ENCODE measurements at regions not wholly inside any gene's neighbourhood (a gene's known extent, or its start where the extent isn't known, plus 50 kb on each side); places are given as distances from the start of the nearest gene placed in this dataset.

DNA sequence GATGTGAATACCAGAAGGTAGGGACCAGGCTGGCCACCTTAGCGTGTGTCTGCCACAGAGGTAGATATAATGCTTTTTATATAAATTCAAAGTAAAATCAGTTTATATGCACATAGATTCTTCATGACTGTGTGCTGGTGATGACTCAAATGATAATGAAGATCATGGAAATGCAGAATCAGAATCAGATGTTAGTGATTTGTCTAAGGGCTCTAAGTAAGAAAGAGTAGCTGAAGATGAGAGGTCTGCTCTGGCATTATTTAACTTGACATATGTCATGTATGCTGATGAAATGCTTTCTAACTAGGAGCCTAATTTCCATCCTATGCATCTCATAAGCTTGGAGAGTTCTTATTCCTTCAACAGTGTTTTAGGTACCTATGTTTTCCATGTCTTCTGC lies 50.3 kb upstream of the DPH6 start:
- peaks cover 4% of the 10 kb centered on the region for H3K36me3 Mint-ChIP-seq
- H3K4me3 Mint-ChIP-seq = no peak overlapping the region
- no peak overlapping the region for H3K27ac Mint-ChIP-seq
- ATAC-seq = no peak
- H3K9me3 Mint-ChIP-seq = peaks cover 5% of the 10 kb centered on the region
- H3K4me1 Mint-ChIP-seq = no peaks in the 10 kb centered on the region
- peaks cover 8% of the 10 kb centered on the region for H3K27me3 Mint-ChIP-seq

- Mint-ChIP-seq H3K4me3 (no peak overlapping the region), H3K9me3 (no peaks in the 10 kb centered on the region)
- ATAC-seq = no peak
Observed at GRCh38 chr15:35602836-35603235, 56.9 kb upstream of the DPH6 start.

GRCh38 chr15:35603301-35603700 lies 57.3 kb upstream of the DPH6 start:
- no peaks in the 10 kb centered on the region for H3K9me3 Mint-ChIP-seq
- ATAC-seq = peak; percentile 45
- no peaks in the 10 kb centered on the region for H3K36me3 Mint-ChIP-seq
- no peak overlapping the region for H3K4me3 Mint-ChIP-seq
- no peak overlapping the region for H3K27ac Mint-ChIP-seq
- peaks cover 5% of the 10 kb centered on the region for H3K27me3 Mint-ChIP-seq
- H3K4me1 Mint-ChIP-seq = no peaks in the 10 kb centered on the region

More at GRCh38 chr15:35602836-35603235, 56.9 kb upstream of the DPH6 start:
- Mint-ChIP-seq H3K27me3 (peaks cover 8% of the 10 kb centered on the region), H3K36me3 (no peaks in the 10 kb centered on the region), H3K4me1 (no peaks in the 10 kb centered on the region), H3K27ac (no peak overlapping the region)

DNA sequence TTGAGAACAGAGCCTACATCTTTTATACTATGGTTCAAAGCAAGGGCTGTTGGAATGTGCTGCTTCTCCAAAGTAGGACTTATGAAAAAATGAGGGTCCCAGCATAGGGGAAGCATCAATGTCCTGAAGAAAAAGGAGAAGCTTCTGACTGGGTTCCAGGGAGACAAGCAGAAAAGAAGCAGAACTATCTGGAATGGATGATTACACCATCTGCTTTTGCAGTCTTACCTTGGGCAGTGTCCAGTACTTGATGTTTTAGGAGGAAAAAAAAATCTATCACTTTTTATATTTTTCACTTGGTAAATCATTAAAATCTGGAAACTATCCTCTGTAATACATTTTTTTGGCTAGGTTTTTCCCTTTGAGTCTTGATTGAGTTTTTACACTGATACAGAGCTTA lies 57.9 kb upstream of the DPH6 start:
- no peak overlapping the region for H3K27ac Mint-ChIP-seq
- H3K9me3 Mint-ChIP-seq = no peaks in the 10 kb centered on the region
- no peaks in the 10 kb centered on the region for H3K27me3 Mint-ChIP-seq
- H3K4me3 Mint-ChIP-seq = no peak overlapping the region
- H3K36me3 Mint-ChIP-seq = no peaks in the 10 kb centered on the region
- ATAC-seq = no peak
- no peaks in the 10 kb centered on the region for H3K4me1 Mint-ChIP-seq

DNA sequence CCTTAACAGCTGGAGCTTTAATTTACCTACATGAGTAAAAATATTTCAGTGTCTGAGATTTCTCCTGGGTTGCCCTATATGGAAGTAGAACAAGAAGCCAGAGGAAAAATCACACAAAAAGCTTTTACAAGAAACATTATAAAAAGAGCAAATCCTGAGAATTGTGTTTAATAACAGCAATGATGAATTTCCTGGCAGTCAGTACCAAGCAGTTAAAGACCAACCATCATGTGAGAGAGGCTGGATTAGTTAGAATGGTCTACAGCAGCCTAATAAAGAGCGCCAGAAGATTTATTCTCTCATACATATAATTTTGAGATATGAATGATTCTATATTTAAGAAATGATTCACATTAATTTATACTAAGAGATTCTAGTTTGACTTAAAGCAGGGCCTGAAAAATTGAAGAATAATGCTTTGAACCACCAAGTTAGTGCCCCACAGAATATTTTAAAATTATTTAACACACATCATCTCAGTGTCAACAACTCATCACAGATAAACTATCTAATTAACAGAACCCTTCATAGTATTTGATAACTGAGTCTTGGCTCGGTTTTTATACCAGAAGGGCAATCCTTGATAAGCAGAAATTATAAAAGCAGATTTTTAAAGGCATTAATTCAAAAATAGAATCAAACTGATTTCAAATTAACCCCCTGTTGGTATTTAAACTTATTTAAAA lies 59.9 kb upstream of the DPH6 start:
- Mint-ChIP-seq H3K36me3 (no peaks in the 10 kb centered on the region), H3K27ac (no peak overlapping the region), H3K4me3 (no peak overlapping the region), H3K4me1 (no peaks in the 10 kb centered on the region), H3K9me3 (no peaks in the 10 kb centered on the region), H3K27me3 (no peaks in the 10 kb centered on the region)
- no peak for ATAC-seq

DNA sequence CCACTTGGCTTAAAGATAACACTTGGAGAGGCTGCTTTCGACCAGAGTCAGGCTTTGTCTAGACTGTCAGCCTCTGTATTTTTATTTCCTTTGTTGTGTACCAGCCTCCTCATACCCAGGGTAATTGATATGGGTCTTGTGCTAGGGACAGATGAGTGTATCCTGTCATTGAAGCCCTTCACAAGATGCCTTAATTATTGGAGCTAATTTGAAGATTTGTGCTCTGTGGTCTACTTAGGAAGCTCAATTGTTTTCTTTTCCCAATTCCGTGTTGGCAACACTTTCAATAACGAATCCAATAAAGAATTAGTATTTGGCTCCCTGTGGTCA lies 60.5 kb upstream of the DPH6 start:
- no peak overlapping the region for H3K27ac Mint-ChIP-seq
- no peak overlapping the region for H3K4me3 Mint-ChIP-seq
- no peaks in the 10 kb centered on the region for H3K27me3 Mint-ChIP-seq
- no peaks in the 10 kb centered on the region for H3K4me1 Mint-ChIP-seq
- ATAC-seq = no peak
- no peaks in the 10 kb centered on the region for H3K36me3 Mint-ChIP-seq
- H3K9me3 Mint-ChIP-seq = no peaks in the 10 kb centered on the region

DNA sequence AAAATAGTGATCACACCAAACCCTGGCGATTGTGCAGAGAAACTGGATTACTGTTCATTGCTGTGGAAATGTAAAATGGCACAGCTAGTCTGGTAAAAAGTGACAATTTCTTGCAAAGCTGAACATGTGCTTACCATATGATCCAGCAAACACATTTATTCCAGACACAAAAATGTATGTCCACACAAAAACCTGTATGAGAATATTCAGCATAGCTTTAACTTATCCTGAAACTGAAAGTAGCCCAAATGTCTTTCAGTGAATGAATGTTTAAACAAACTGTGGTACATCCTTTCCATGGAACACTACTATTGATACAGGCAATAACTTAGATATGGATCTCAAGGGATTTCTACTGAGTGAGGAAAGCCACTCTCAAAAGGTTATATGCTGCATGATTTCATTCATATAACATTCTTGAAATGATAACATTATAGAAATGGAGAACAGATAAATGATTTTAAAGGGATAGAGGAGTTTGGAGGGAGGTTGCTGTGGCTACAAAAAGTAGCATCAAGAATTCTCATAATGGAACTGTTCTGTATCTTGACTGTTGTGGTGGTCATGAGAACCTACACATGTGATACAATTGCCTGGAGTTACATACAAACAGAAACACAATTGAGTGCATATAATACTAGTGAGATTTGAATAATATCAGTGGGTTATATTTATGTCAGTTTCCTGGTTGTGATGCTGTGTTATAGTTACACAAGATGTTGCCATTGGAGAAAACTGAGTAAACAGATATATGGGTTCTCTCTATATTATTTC lies 70.7 kb upstream of the DPH6 start:
- Mint-ChIP-seq H3K27me3 (peaks cover 8% of the 10 kb centered on the region), H3K4me1 (peaks cover 6% of the 10 kb centered on the region), H3K4me3 (no peak overlapping the region), H3K36me3 (no peaks in the 10 kb centered on the region), H3K27ac (no peak overlapping the region), H3K9me3 (peaks cover 10% of the 10 kb centered on the region)
- ATAC-seq = no peak

DNA sequence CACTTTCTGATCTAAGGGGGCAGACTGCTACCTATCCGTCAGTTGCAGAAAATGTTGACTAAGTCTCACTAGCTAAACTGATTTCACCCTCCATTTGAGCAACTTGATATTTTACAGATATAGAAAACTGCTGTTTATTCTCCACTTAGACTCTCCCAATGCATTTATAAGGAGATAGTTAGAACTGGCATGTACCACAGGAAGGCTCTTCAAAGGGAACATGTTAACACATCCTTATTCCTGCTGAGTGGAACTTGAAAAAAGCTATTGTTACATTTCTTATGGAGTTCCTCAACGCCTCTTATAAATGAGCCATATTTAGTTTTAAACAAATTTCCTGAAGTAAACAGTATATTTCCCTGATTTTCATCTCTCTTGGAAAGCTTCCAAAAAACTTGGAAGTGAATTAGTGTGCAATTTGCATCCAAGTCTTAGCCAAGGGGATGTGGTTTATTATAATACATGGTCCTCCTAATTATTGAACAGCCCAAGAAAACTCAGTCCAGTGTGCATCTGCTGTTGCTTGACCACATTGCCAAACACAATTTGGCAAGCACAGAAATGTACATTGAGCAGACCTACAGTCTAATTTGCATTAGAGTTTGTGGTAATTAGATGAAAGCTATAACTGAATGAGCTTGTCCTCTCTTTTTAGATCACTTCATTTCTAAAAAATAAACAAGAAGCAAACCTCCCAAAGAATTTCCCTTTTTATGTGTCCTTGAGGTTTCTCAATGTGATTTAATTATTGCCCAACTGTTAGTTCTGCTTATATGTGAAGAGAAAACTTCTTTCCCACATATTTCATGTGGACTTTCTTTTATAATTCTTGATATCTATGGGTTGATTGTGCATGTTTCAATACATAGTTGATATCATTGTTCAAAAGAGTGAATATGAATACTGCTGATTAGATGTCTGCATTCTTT lies 72.6 kb upstream of the DPH6 start:
- Mint-ChIP-seq H3K27ac (no peak overlapping the region), H3K27me3 (peaks cover 8% of the 10 kb centered on the region), H3K4me3 (no peak overlapping the region), H3K36me3 (no peaks in the 10 kb centered on the region), H3K9me3 (peaks cover 2% of the 10 kb centered on the region), H3K4me1 (no peaks in the 10 kb centered on the region)
- ATAC-seq = no peak

DNA sequence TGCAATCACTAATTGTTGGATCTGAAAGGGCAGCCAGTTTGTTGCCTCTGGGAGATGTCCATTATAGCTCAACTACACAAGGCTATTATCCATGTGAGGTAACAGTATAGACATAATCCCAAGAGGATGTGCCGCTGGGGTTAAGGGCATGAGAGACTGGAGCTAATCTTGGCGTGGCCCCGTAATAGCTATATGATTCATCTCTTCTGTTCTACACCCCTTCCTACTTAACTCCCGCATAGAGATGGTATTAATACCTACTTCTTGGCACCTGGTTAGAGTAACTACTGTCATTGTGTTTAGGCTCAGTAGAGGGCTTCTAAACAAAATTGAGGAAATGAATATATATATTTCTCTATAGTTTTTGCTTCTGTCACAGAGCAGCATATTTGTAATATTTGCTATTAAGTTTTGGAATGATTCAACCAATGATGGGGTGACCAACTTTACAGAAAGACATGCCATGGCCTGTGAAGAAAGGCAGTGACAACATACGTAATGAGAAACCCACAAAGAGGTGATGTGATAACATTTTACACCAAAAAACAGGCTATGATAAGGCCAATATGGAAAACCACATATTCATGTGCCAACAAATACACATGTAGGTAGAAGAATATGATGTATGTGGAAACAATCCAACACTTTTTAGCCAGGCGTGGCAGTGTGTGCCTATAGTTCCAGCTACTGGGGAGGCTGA lies 76.8 kb upstream of the DPH6 start:
- peaks cover 16% of the 10 kb centered on the region for H3K27me3 Mint-ChIP-seq
- no peak for ATAC-seq
- H3K4me3 Mint-ChIP-seq = no peak overlapping the region
- H3K9me3 Mint-ChIP-seq = no peaks in the 10 kb centered on the region
- no peaks in the 10 kb centered on the region for H3K4me1 Mint-ChIP-seq
- H3K27ac Mint-ChIP-seq = no peak overlapping the region
- H3K36me3 Mint-ChIP-seq = no peaks in the 10 kb centered on the region

GRCh38 chr15:35624881-35625280 lies 78.9 kb upstream of the DPH6 start:
- no peak for ATAC-seq
- Mint-ChIP-seq H3K9me3 (no peaks in the 10 kb centered on the region), H3K27ac (no peak overlapping the region), H3K4me1 (no peaks in the 10 kb centered on the region), H3K4me3 (no peak overlapping the region), H3K27me3 (peaks cover 16% of the 10 kb centered on the region), H3K36me3 (no peaks in the 10 kb centered on the region)

GRCh38 chr15:35626571-35627318 lies 80.8 kb upstream of the DPH6 start:
- Mint-ChIP-seq H3K9me3 (no peaks in the 10 kb centered on the region), H3K27ac (no peak overlapping the region)

DNA sequence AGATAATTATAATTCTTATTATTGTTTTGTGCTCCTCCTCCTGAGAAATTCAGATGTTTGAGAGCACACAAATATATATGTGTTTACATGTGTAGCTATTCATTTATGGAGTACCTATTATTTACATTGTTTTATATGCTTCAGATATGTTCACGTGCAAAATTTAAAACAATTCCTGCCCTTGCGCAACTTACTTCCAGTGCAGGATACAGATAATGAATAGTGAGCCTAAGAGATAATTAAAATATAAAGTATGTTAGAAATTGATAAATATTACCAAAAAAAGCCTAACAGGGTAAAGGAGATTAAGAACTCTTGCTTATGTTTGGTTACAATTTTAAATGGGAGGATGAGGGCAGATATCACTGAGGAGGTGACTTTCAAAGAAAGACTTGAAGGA lies 81.7 kb upstream of the DPH6 start:
- Mint-ChIP-seq H3K36me3 (no peaks in the 10 kb centered on the region), H3K4me3 (no peak overlapping the region), H3K27ac (no peak overlapping the region), H3K4me1 (no peaks in the 10 kb centered on the region), H3K27me3 (peaks cover 8% of the 10 kb centered on the region), H3K9me3 (no peaks in the 10 kb centered on the region)
- ATAC-seq = no peak

More at GRCh38 chr15:35626571-35627318, 80.8 kb upstream of the DPH6 start:
- no peak for ATAC-seq
- Mint-ChIP-seq H3K27me3 (peaks cover 8% of the 10 kb centered on the region), H3K36me3 (no peaks in the 10 kb centered on the region), H3K4me3 (no peak overlapping the region), H3K4me1 (no peaks in the 10 kb centered on the region)

- H3K27ac Mint-ChIP-seq = no peak overlapping the region
- no peak for ATAC-seq
- H3K27me3 Mint-ChIP-seq = peaks cover 9% of the 10 kb centered on the region
- no peaks in the 10 kb centered on the region for H3K9me3 Mint-ChIP-seq
- H3K36me3 Mint-ChIP-seq = no peaks in the 10 kb centered on the region
- H3K4me1 Mint-ChIP-seq = no peaks in the 10 kb centered on the region
- no peak overlapping the region for H3K4me3 Mint-ChIP-seq
Observed at GRCh38 chr15:35629766-35630165, 83.8 kb upstream of the DPH6 start.

DNA sequence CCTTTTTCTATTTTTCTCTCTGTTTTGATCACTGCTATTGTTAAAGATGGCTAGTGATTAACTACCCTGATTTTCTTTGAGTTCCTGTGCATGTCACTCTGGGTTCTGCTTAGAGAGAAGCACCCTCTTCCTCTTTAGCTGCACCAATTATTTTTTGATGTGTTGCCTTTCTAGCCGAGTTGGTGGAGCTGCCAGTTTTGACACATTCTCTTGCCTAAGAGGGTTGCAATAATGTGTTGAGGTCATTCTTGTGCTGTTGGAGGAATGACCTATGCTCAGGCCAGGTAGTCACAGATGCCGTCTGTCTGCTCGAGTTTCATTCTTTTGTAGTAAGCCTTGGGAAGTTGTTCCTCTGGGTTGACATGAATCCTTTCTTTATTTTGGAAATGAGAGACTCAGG lies 84.6 kb upstream of the DPH6 start:
- H3K4me3 Mint-ChIP-seq = no peak overlapping the region
- H3K36me3 Mint-ChIP-seq = no peaks in the 10 kb centered on the region
- H3K27ac Mint-ChIP-seq = no peak overlapping the region
- no peaks in the 10 kb centered on the region for H3K4me1 Mint-ChIP-seq
- no peak for ATAC-seq
- H3K27me3 Mint-ChIP-seq = peaks cover 16% of the 10 kb centered on the region
- H3K9me3 Mint-ChIP-seq = no peaks in the 10 kb centered on the region
